GM18519 (cell line): ENCODE measurements at regions not wholly inside any gene's neighbourhood (a gene's known extent, or its start where the extent isn't known, plus 50 kb on each side); places are given as distances from the start of the nearest gene placed in this dataset.

ENCODE experiments used
- ATAC-seq: cut with Tn5 transposase; IDR thresholded peaks from one replicate; pipeline ENCODE4 v1.9.1; 2021; ENCODE audit warnings: mild to moderate bottlenecking, moderate library complexity; ENCODE audit not compliant: unreplicated experiment, low FRiP score

GRCh38 chr4:54359919-54360650 is 131.0 kb downstream of the PDGFRA start:
- ATAC-seq, result no peak

- no peak for ATAC-seq
These were observed 133.9 kb downstream of the PDGFRA start for GRCh38 chr4:54363037-54363436.

GRCh38 chr4:54365691-54366090 is 136.6 kb downstream of the PDGFRA start:
- no peak for ATAC-seq

- no peak for ATAC-seq
These were observed 138.0 kb downstream of the PDGFRA start for GRCh38 chr4:54367059-54367458.

- ATAC-seq, result no peak
These were observed 139.5 kb downstream of the PDGFRA start for GRCh38 chr4:54368281-54369265.

GRCh38 chr4:54371173-54371572 is 142.1 kb downstream of the PDGFRA start:
- ATAC-seq, result no peak

GRCh38 chr4:54372951-54373350 is 143.9 kb downstream of the PDGFRA start:
- no peak for ATAC-seq

- no peak for ATAC-seq
These were observed 144.7 kb downstream of the PDGFRA start for GRCh38 chr4:54373718-54374210.

GRCh38 chr4:54378461-54378860 is 149.4 kb downstream of the PDGFRA start:
- ATAC-seq, result no peak

GRCh38 chr4:54384152-54384551 is 155.1 kb downstream of the PDGFRA start:
- ATAC-seq, result no peak

GRCh38 chr4:54384563-54384962 is 155.5 kb downstream of the PDGFRA start:
- no peak for ATAC-seq

GRCh38 chr4:54386042-54386669 is 157.1 kb downstream of the PDGFRA start:
- no peak for ATAC-seq

GRCh38 chr4:54386693-54387092 is 157.6 kb downstream of the PDGFRA start:
- ATAC-seq, result no peak

GRCh38 chr4:54390670-54391069 is 161.6 kb downstream of the PDGFRA start:
- ATAC-seq, result no peak

GRCh38 chr4:54391104-54391503 is 162.0 kb downstream of the PDGFRA start:
- ATAC-seq, result no peak

- no peak for ATAC-seq
These were observed 163.4 kb downstream of the PDGFRA start for GRCh38 chr4:54392479-54392878.

GRCh38 chr4:54393243-54393642 is 164.2 kb downstream of the PDGFRA start:
- no peak for ATAC-seq

- no peak for ATAC-seq
These were observed 166.0 kb downstream of the PDGFRA start for GRCh38 chr4:54395013-54395527.

GRCh38 chr4:54400188-54400587 is 171.1 kb downstream of the PDGFRA start:
- no peak for ATAC-seq

GRCh38 chr4:54400802-54401201 is 171.7 kb downstream of the PDGFRA start:
- ATAC-seq, result no peak
